K562 (cell line): ENCODE measurements at regions not wholly inside any gene's neighbourhood (a gene's known extent, or its start where the extent isn't known, plus 50 kb on each side); places are given as distances from the start of the nearest gene placed in this dataset.

Experiments used
- ARNT ChIP-seq, 2 experiments: fragments of 450-650 bp; IDR thresholded peaks; 2 replicates each; pipeline ENCODE4 v1.6.1; 2016; ENCODE audit warnings: mild to moderate bottlenecking in 1 of 2
- ATF2 ChIP-seq: sonication (generic); formaldehyde crosslinking; IDR thresholded peaks from 2 replicates; pipeline ENCODE4 v1.8.1; 2022; ENCODE audit warnings: missing genetic modification reagents
- BDP1 ChIP-seq: IDR thresholded peaks from 3 replicates; pipeline ENCODE4 v1.6.1; 2011; ENCODE audit not compliant: insufficient read length, insufficient read depth
- CBFA2T3 ChIP-seq: fragments of 450-650 bp; IDR thresholded peaks from 2 replicates; pipeline ENCODE4 v1.6.1; 2017
- CEBPB ChIP-seq: fragments of 450-650 bp; IDR thresholded peaks from 2 replicates; pipeline ENCODE4 v1.6.1; 2016; ENCODE audit warnings: missing genetic modification characterization, missing compliant biosample characterization
- EWSR1 ChIP-seq: fragments of 450-650 bp; IDR thresholded peaks from 2 replicates; pipeline ENCODE4 v1.6.1; 2018; ENCODE audit warnings: borderline replicate concordance, mild to moderate bottlenecking, low read depth, moderate library complexity; ENCODE audit not compliant: partially characterized antibody
- FOXJ3 ChIP-seq: sonication (generic); formaldehyde crosslinking; IDR thresholded peaks from 2 replicates; pipeline ENCODE4 v1.4.0; 2020; ENCODE audit warnings: mild to moderate bottlenecking, missing genetic modification reagents
- HNRNPLL ChIP-seq: fragments of 200-400 bp; formaldehyde crosslinking; IDR thresholded peaks from 2 replicates; pipeline ENCODE4 v1.6.1; 2017; ENCODE audit warnings: low read length, low read depth, mild to moderate bottlenecking; ENCODE audit not compliant: poor library complexity, severe bottlenecking
- HNRNPUL1 ChIP-seq: fragments of 200-400 bp; formaldehyde crosslinking; IDR thresholded peaks from 2 replicates; pipeline ENCODE4 v1.6.1; 2017; ENCODE audit warnings: low read length
- KDM1A ChIP-seq, 2 experiments: fragments of 450-650 bp; IDR thresholded peaks; 2 replicates each; pipeline ENCODE4 v1.6.1; 2016; ENCODE audit warnings: mild to moderate bottlenecking in 2 of 2
- MXI1 ChIP-seq: IDR thresholded peaks from 2 replicates; pipeline ENCODE4 v1.6.1; 2011; ENCODE audit warnings: low read depth, mild to moderate bottlenecking, improper control_type of control experiment, low read length
- NCOR1 ChIP-seq: fragments of 450-650 bp; IDR thresholded peaks from 2 replicates; pipeline ENCODE4 v1.6.1; 2016; ENCODE audit warnings: mild to moderate bottlenecking, moderate library complexity
- PHF21A ChIP-seq: fragments of 450-650 bp; IDR thresholded peaks from 2 replicates; pipeline ENCODE4 v1.6.1; 2017; ENCODE audit warnings: low read depth, borderline replicate concordance
- POLR2B ChIP-seq: fragments of 450-650 bp; IDR thresholded peaks from 2 replicates; pipeline ENCODE4 v1.6.1; 2018; ENCODE audit warnings: low read depth; ENCODE audit not compliant: partially characterized antibody
- POLR3G ChIP-seq: IDR thresholded peaks from 2 replicates; pipeline ENCODE4 v1.6.1; 2011; ENCODE audit not compliant: insufficient read length, insufficient replicate concordance; ENCODE audit errors: extremely low read depth
- RAD51 ChIP-seq: fragments of 450-650 bp; IDR thresholded peaks from 2 replicates; pipeline ENCODE4 v1.7.1; 2016; ENCODE audit warnings: low read depth, mild to moderate bottlenecking, borderline replicate concordance
- SLC30A9 ChIP-seq: fragments of 250-450 bp; sonication (Bioruptor Pico); IDR thresholded peaks from 2 replicates; pipeline ENCODE4 v1.8.0; 2022; ENCODE audit warnings: mild to moderate bottlenecking, moderate library complexity
- STAG1 ChIP-seq: sonication (generic); formaldehyde crosslinking; IDR thresholded peaks from 2 replicates; pipeline ENCODE4 v1.5.0; 2020; ENCODE audit warnings: missing genetic modification reagents, borderline replicate concordance
- ZBED1 ChIP-seq: IDR thresholded peaks from 2 replicates; pipeline ENCODE4 v1.6.1; 2014
- ZBTB11 ChIP-seq, 3 experiments: fragments of 200-800 bp in 1 of 3; fragments of 250-450 bp in 1 of 3; fragments of 450-650 bp in 1 of 3; sonication (Bioruptor Pico) in 1 of 3; sonication (Bioruptor generic) in 1 of 3; formaldehyde crosslinking in 1 of 3; IDR thresholded peaks; 2 replicates each; pipeline versions ENCODE4 v1.6.1 to v1.8.0; 2016 to 2022; ENCODE audit warnings: mild to moderate bottlenecking in 2 of 3, missing genetic modification characterization in 2 of 3, missing compliant biosample characterization in 1 of 3, moderate library complexity in 1 of 3
- ZEB2 ChIP-seq: fragments of 450-650 bp; IDR thresholded peaks from 2 replicates; pipeline ENCODE4 v1.6.1; 2016
- ZNF212 ChIP-seq: fragments of 450-650 bp; formaldehyde crosslinking; IDR thresholded peaks from 2 replicates; pipeline ENCODE4 v1.4.0; 2020; ENCODE audit warnings: mild to moderate bottlenecking
- ZNF311 ChIP-seq: fragments of 250-450 bp; sonication (Bioruptor Pico); IDR thresholded peaks from 2 replicates; pipeline ENCODE4 v1.4.0; 2020; ENCODE audit warnings: mild to moderate bottlenecking, moderate library complexity
- ZNF507 ChIP-seq: conservative IDR thresholded peaks from 2 replicates; pipeline ENCODE4 v1.6.1; 2017; ENCODE audit warnings: missing genetic modification characterization, missing compliant biosample characterization
- ZNF655 ChIP-seq: fragments of 250-450 bp; sonication (Bioruptor Pico); IDR thresholded peaks from 2 replicates; pipeline ENCODE4 v1.5.0; 2021
- ZSCAN32 ChIP-seq: fragments of 450-650 bp; formaldehyde crosslinking; IDR thresholded peaks from 2 replicates; pipeline ENCODE4 v1.4.0; 2020; ENCODE audit warnings: mild to moderate bottlenecking, moderate library complexity

GRCh38 chr18:30387401-30387800 is 655.1 kb downstream of the DSC3 start (continued):
- no peak for TF ChIP-seq ATF2
- no peak for TF ChIP-seq ZBTB11 (CRISPR knock-in tag; IDR thresholded peaks at IDR 0.05)
- no peak for TF ChIP-seq HNRNPUL1
- no peak for TF ChIP-seq ZNF655 (CRISPR knock-in tag)
- no peak for TF ChIP-seq BDP1
- no peak for TF ChIP-seq PHF21A
- TF ChIP-seq ZNF212 (CRISPR knock-in tag) = no peak
- TF ChIP-seq STAG1 (CRISPR knock-in tag) = no peak
- 0 out of 4 replicates have a peak, but pooled peaks of 1 of the 2 experiments have one; percentile 14 for TF ChIP-seq KDM1A (IDR thresholded peaks at IDR 0.05)
- TF ChIP-seq POLR3G = no peak
- peak; percentile 75 for TF ChIP-seq CEBPB (tag)
- no peak for TF ChIP-seq MXI1
- TF ChIP-seq FOXJ3 = no peak
- TF ChIP-seq SLC30A9 (CRISPR knock-in tag) = no peak
- no peak for TF ChIP-seq ZSCAN32 (CRISPR knock-in tag)
- TF ChIP-seq ZBED1 = no peak
- TF ChIP-seq POLR2B = no peak
- TF ChIP-seq ZNF311 (CRISPR knock-in tag) = no peak
- no peak for TF ChIP-seq ARNT (IDR thresholded peaks at IDR 0.05)
- no peak for TF ChIP-seq HNRNPLL
- TF ChIP-seq CBFA2T3 = peak; percentile 63
- no peak for TF ChIP-seq RAD51
- no peak for TF ChIP-seq ZEB2
- no peak for TF ChIP-seq EWSR1
- TF ChIP-seq NCOR1 = peak; percentile 35; the same call in 1 of the 2 replicates
- no peak for TF ChIP-seq ZNF507 (tag)
